Fibroblast of lung (primary cell): ENCODE measurements at regions not wholly inside any gene's neighbourhood (a gene's known extent, or its start where the extent isn't known, plus 50 kb on each side); places are given as distances from the start of the nearest gene placed in this dataset.

Source experiments
- DNase-seq, 2 donors: peaks; one replicate each; pipeline versions ENCODE4 v3.0.0 to v3.0.0-alpha.2; 2010; ENCODE audit warnings: low read depth in 2 of 2
- H2AFZ ChIP-seq: 2 replicates; pipeline ENCODE4 v1.5.1; 2012; ENCODE audit warnings: low read length, control low read depth, inconsistent platforms
- H3K27ac ChIP-seq: 2 replicates; pipeline ENCODE4 v1.5.1; 2011; ENCODE audit warnings: low read length, control low read depth; ENCODE audit not compliant: insufficient read depth
- H3K27me3 ChIP-seq: 2 replicates; pipeline ENCODE4 v1.5.1; 2011; ENCODE audit warnings: mild to moderate bottlenecking, low read length; ENCODE audit not compliant: control insufficient read depth, insufficient read depth
- H3K36me3 ChIP-seq: 2 replicates; pipeline ENCODE4 v1.5.1; 2011; ENCODE audit warnings: low read length; ENCODE audit not compliant: control insufficient read depth, insufficient read depth
- H3K4me1 ChIP-seq: 2 replicates; pipeline ENCODE4 v1.5.1; 2011; ENCODE audit warnings: low read length; ENCODE audit not compliant: control insufficient read depth, insufficient read depth; ENCODE audit errors: extremely low read depth
- H3K4me2 ChIP-seq: 2 replicates; pipeline ENCODE4 v1.5.1; 2011; ENCODE audit warnings: low read length, control low read depth; ENCODE audit not compliant: insufficient read depth; ENCODE audit errors: extremely low read depth
- H3K4me3 ChIP-seq, 4 experiments: fragments of 200-600 bp in 1 of 4; sonication (generic) in 1 of 4; replicated peaks in 1 of 4; 2 replicates each; pipeline ENCODE4 v1.5.1; 2011 to 2016; ENCODE audit warnings: low read length in 4 of 4, low read depth in 3 of 4, mild to moderate bottlenecking in 3 of 4, control low read depth in 2 of 4, inconsistent platforms in 1 of 4, mixed read lengths in 1 of 4; ENCODE audit not compliant: insufficient read depth in 1 of 4; ENCODE audit errors: control extremely low read depth in 1 of 4
- H3K79me2 ChIP-seq: 2 replicates; pipeline ENCODE4 v1.5.1; 2012; ENCODE audit warnings: mild to moderate bottlenecking, low read length, inconsistent platforms; ENCODE audit not compliant: control insufficient read depth, insufficient read depth
- H3K9ac ChIP-seq: 2 replicates; pipeline ENCODE4 v1.5.1; 2011; ENCODE audit warnings: mild to moderate bottlenecking, low read length, control low read depth; ENCODE audit not compliant: insufficient read depth
- H3K9me3 ChIP-seq: 2 replicates; pipeline ENCODE4 v1.5.1; 2012; ENCODE audit warnings: low read depth, low read length; ENCODE audit not compliant: control insufficient read depth, insufficient read depth
- H4K20me1 ChIP-seq: 2 replicates; pipeline ENCODE4 v1.5.1; 2011; ENCODE audit warnings: low read length; ENCODE audit not compliant: control insufficient read depth, insufficient read depth; ENCODE audit errors: extremely low read depth
- CTCF ChIP-seq, 2 donors: IDR thresholded peaks in 1 of 2; conservative IDR thresholded peaks in 1 of 2; 1 replicate in 1 of 2; 2 replicates in 1 of 2; pipeline ENCODE4 v1.5.1; 2011 to 2012; ENCODE audit warnings: low read length in 2 of 2, control low read depth in 1 of 2, inconsistent platforms in 1 of 2, low read depth in 1 of 2, mild to moderate bottlenecking in 1 of 2
- EZH2 ChIP-seq: IDR thresholded peaks from 2 replicates; pipeline ENCODE4 v1.5.1; 2012; ENCODE audit warnings: low read length, control low read depth, mild to moderate bottlenecking; ENCODE audit errors: missing control alignments

- Histone ChIP-seq H3K36me3 (no peaks in the 10 kb centered on the region), H3K9ac (no peak overlapping the region), H3K4me3 (no peak overlapping the region), H2AFZ (no peak overlapping the region), H3K27ac (no peak overlapping the region), H4K20me1 (no peaks in the 10 kb centered on the region), H3K4me2 (no peak overlapping the region), H3K4me1 (peaks cover 2% of the 10 kb centered on the region), H3K79me2 (no peaks in the 10 kb centered on the region), H3K9me3 (no peaks in the 10 kb centered on the region), H3K27me3 (no peaks in the 10 kb centered on the region)
- peak; percentile 57 to 88 for DNase-seq
- TF ChIP-seq CTCF (conservative IDR thresholded peaks at IDR 0.05 in 1 of 2, IDR thresholded peaks at IDR 0.05 in 1 of 2; ENCODE audit: low read depth in 1 of 2, low read length in 2 of 2) (peak in 1 of 2 donors; percentile 34), EZH2 (no peak)
Measured at GRCh38 chr7:80060218-80060806, 74.3 kb upstream of the GNAI1 start.

- Histone ChIP-seq H3K27ac (no peak overlapping the region), H3K4me1 (peaks cover 2% of the 10 kb centered on the region), H3K4me2 (no peak overlapping the region), H3K79me2 (no peaks in the 10 kb centered on the region), H4K20me1 (no peaks in the 10 kb centered on the region), H2AFZ (no peak overlapping the region), H3K9ac (no peak overlapping the region), H3K4me3 (no peak overlapping the region), H3K27me3 (no peaks in the 10 kb centered on the region), H3K9me3 (no peaks in the 10 kb centered on the region), H3K36me3 (no peaks in the 10 kb centered on the region)
- DNase-seq: no peak
- TF ChIP-seq EZH2 (no peak), CTCF (conservative IDR thresholded peaks at IDR 0.05 in 1 of 2, IDR thresholded peaks at IDR 0.05 in 1 of 2; ENCODE audit: low read depth in 1 of 2, low read length in 2 of 2) (no peak)
Measured at GRCh38 chr7:80057488-80057887, 77.1 kb upstream of the GNAI1 start.

- no peak overlapping the region for H3K27ac ChIP-seq
- H3K4me1 ChIP-seq: peaks cover 2% of the 10 kb centered on the region
- H3K36me3 ChIP-seq: no peaks in the 10 kb centered on the region
Measured at GRCh38 chr7:80054356-80054755, 80.3 kb upstream of the GNAI1 start.

More at GRCh38 chr7:80054356-80054755, 80.3 kb upstream of the GNAI1 start:
- no peak for TF ChIP-seq EZH2
- TF ChIP-seq CTCF (conservative IDR thresholded peaks at IDR 0.05 in 1 of 2, IDR thresholded peaks at IDR 0.05 in 1 of 2; ENCODE audit: low read depth in 1 of 2, low read length in 2 of 2): no peak
- Histone ChIP-seq H2AFZ (no peak overlapping the region), H3K79me2 (no peaks in the 10 kb centered on the region), H3K4me3 (no peak overlapping the region), H3K9me3 (no peaks in the 10 kb centered on the region), H3K9ac (no peak overlapping the region), H3K27me3 (no peaks in the 10 kb centered on the region), H3K4me2 (no peak overlapping the region), H4K20me1 (no peaks in the 10 kb centered on the region)
- DNase-seq: peak; percentile 72 to 92
